PC-3 (cell line): ENCODE measurements at regions not wholly inside any gene's neighbourhood (a gene's known extent, or its start where the extent isn't known, plus 50 kb on each side); places are given as distances from the start of the nearest gene placed in this dataset.

Source experiments
- CTCF ChIP-seq: fragments of 300-600 bp; sonication (generic); conservative IDR thresholded peaks from 2 replicates; pipeline ENCODE4 v1.5.1; 2017; ENCODE audit warnings: antibody characterized with exemption, low read depth, mild to moderate bottlenecking, low read length
- EZH2phosphoT487 ChIP-seq: fragments of 300-600 bp; sonication (generic); IDR thresholded peaks from 2 replicates; pipeline ENCODE4 v1.6.1; 2018; ENCODE audit warnings: mild to moderate bottlenecking, antibody characterized with exemption, low read length, borderline replicate concordance

- TF ChIP-seq CTCF (no peak), EZH2phosphoT487 (no peak)
Observed at GRCh38 chr2:15733867-15734673, 142.4 kb downstream of the DDX1 start.
